Fibroblast of pulmonary artery (primary cell): ENCODE measurements at regions not wholly inside any gene's neighbourhood (a gene's known extent, or its start where the extent isn't known, plus 50 kb on each side); places are given as distances from the start of the nearest gene placed in this dataset.

ENCODE experiments used
- DNase-seq: peaks from one replicate; pipeline ENCODE4 v3.0.0-alpha.2; 2010; ENCODE audit warnings: low read depth
- H3K4me3 ChIP-seq: replicated peaks from 2 replicates; pipeline ENCODE4 v1.5.1; 2011; ENCODE audit warnings: low read depth, mild to moderate bottlenecking, control low read depth, low read length, moderate library complexity
- TF ChIP-seq, protein P1 (sequence below): IDR thresholded peaks from 2 replicates; pipeline ENCODE4 v1.5.1; 2011; ENCODE audit warnings: mild to moderate bottlenecking, control low read depth, low read length, inconsistent platforms; ENCODE audit errors: missing control alignments

DNA sequence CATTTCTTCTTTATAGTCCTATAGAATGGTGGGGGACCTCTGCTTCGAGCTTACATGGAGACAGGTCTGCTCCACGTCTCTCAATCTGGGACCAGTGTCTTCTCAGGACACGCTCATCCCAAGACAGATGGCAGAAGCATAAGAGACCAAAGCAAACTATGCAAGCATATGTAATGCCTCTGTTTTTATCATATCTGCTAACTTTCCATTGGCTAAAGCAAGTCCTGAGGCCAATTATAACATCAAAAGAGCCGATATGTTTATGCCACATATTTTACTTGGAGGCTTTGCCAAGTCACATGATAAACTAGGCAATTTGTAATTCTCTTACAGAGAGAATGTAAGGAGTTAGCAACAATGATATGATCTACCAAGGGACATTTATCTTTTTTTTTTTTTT, 102.6 kb upstream of the NRBF2 start:
- DNase-seq = peak; percentile 4

DNA sequence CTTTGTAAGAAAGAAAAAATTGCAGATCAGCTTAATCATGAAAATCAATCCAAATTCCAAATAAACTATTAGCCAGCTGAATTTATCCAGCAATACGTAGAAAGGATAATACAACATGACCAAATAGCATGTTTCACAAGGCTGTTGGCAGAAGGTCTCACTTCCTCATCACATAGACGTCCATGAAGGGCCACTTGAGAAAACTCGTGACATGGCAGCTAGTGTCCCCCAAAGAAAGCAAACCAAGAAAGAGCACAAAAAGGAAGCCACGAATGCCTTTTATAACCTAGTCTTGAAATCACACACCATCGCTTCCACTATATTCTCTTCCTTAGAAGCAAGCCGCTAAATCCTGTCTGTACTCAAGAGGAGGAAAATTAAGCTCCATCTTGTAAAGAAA, 105.6 kb upstream of the NRBF2 start:
- H3K4me3 ChIP-seq = no peak overlapping the region
- TF ChIP-seq, protein P1, sequence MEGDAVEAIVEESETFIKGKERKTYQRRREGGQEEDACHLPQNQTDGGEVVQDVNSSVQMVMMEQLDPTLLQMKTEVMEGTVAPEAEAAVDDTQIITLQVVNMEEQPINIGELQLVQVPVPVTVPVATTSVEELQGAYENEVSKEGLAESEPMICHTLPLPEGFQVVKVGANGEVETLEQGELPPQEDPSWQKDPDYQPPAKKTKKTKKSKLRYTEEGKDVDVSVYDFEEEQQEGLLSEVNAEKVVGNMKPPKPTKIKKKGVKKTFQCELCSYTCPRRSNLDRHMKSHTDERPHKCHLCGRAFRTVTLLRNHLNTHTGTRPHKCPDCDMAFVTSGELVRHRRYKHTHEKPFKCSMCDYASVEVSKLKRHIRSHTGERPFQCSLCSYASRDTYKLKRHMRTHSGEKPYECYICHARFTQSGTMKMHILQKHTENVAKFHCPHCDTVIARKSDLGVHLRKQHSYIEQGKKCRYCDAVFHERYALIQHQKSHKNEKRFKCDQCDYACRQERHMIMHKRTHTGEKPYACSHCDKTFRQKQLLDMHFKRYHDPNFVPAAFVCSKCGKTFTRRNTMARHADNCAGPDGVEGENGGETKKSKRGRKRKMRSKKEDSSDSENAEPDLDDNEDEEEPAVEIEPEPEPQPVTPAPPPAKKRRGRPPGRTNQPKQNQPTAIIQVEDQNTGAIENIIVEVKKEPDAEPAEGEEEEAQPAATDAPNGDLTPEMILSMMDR = no peak
- DNase-seq = no peak

More for the DNA sequence above, 102.6 kb upstream of the NRBF2 start:
- TF ChIP-seq, protein P1 = no peak
- no peak overlapping the region for H3K4me3 ChIP-seq

DNA sequence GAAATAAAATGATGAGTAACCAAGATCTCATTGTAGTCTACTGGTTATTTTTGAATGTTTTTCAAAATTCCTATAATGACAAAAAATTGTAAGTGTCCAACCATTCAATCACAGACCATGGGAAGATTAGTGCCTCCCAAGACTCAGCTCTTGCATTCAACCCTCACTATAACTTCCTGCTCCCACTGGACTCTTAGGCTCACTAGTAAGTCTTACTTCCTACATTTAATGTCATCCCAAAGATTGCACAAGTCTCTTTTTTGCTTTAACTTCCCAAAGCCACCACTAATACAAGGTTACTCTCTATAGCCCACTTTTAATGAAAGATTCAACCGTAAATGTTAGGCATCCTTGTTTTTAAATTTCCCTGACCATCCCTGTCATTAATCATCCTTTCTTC, 111.9 kb upstream of the NRBF2 start:
- H3K4me3 ChIP-seq = no peak overlapping the region
- TF ChIP-seq, protein P1 = no peak
- no peak for DNase-seq

DNA sequence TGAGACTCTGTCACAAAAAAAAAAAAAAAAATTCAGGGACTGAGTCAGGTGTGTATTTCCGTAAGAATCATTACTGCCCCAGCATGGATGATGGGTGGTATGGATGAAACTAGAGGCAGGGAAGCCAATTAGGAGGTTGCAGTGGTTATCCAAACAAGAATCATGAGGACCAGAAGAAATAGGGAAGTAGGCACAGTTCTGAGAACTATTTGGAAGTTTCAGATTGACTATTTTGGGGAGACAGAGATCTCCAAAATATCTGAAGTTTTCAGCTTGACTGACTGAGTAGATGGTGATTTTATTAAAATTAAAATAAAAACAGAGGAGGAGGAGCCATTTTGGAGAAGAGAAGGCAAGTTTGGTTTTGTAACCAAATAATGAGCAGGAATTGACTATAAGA, 119.4 kb upstream of the NRBF2 start:
- no peak for DNase-seq
- TF ChIP-seq, protein P1 = no peak
- H3K4me3 ChIP-seq = no peak overlapping the region

DNA sequence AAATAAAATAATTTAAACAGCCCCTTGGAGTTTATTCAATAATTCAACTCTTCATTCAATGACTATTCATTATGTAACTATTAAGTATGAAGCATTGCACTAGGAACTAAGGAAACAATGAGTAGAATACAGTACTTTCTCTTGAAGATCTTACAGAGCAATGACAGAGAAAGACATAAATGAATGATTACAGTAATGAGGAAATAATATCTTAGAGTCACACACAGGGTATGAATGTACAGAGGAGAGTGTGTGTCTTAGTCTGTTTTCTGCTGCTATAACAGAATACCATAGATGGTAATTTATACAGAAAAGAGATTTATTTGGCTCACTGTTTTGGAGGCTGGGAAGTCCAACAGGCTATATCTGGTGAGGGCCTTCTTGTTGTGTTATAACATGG, 120.5 kb upstream of the NRBF2 start:
- DNase-seq = no peak
- no peak overlapping the region for H3K4me3 ChIP-seq
- TF ChIP-seq, protein P1 = no peak

DNA sequence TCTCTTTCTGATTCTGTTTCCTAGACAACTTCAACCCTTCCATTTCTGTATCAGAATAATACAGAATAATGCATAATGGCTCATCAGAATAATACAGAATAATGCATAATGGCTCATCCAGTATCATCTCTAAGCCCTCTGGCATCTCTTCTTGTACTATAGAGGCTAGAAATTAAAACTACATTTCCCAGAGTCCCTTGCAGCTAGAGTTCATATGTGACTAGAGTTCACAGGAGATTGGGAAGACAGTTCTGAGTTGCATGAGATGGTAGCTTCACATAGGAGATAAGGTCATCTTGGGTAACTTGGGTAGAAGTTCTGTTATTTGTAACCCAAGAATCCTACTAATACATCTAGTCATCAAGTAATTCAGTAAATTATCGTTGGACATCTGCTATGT, 122.9 kb upstream of the NRBF2 start:
- no peak for DNase-seq
- TF ChIP-seq, protein P1 = no peak
- H3K4me3 ChIP-seq = no peak overlapping the region

DNA sequence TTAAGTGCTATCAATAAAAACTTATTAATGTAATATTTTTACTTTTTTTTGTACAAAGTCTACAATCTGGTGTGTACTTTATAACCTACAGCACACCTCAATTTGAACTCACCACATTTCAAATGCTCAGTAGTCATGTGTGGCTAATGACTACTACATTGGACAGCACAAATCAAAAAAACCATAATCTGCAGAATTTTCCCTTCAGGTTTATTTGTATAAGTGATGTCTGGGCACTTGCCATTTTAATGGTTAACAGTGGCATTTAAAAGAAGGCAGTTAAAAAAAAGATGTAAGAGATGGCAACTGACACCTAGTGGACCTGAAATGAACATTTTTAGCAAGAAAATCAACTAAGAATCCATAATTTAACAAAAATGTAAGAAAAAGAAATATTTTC, 124.6 kb upstream of the NRBF2 start:
- no peak overlapping the region for H3K4me3 ChIP-seq
- TF ChIP-seq, protein P1 = no peak
- peak; percentile 11 for DNase-seq
